Osteocyte (in vitro differentiated cells): ENCODE measurements at regions not wholly inside any gene's neighbourhood (a gene's known extent, or its start where the extent isn't known, plus 50 kb on each side); places are given as distances from the start of the nearest gene placed in this dataset.
"Not testable (repeated sequence)": the region's sequence is repeated elsewhere in the genome, so short reads cannot be mapped to it uniquely, and the experiment has no call there.

ENCODE experiments used
- DNase-seq: peaks from one replicate; pipeline ENCODE4 v3.0.0; 2021; ENCODE audit warnings: mixed read lengths; ENCODE audit not compliant: unreplicated experiment; ENCODE audit errors: extremely low spot score
- H3K27ac Mint-ChIP-seq: one replicate; pipeline ENCODE4 v1.8.0; 2021; ENCODE audit warnings: mild to moderate bottlenecking, mixed read lengths; ENCODE audit not compliant: unreplicated experiment
- H3K27me3 Mint-ChIP-seq: one replicate; pipeline ENCODE4 v1.8.0; 2021; ENCODE audit warnings: mixed read lengths; ENCODE audit not compliant: unreplicated experiment
- H3K36me3 Mint-ChIP-seq: one replicate; pipeline ENCODE4 v1.8.0; 2021; ENCODE audit warnings: mixed read lengths; ENCODE audit not compliant: unreplicated experiment
- H3K4me1 Mint-ChIP-seq: one replicate; pipeline ENCODE4 v1.8.0; 2021; ENCODE audit warnings: mixed read lengths; ENCODE audit not compliant: unreplicated experiment
- H3K4me3 Mint-ChIP-seq: one replicate; pipeline ENCODE4 v1.8.0; 2021; ENCODE audit warnings: mild to moderate bottlenecking, moderate library complexity, mixed read lengths; ENCODE audit not compliant: unreplicated experiment
- H3K9me3 Mint-ChIP-seq: one replicate; pipeline ENCODE4 v1.8.0; 2021; ENCODE audit warnings: mixed read lengths; ENCODE audit not compliant: unreplicated experiment
- TF ChIP-seq, protein P1 (sequence below): fragments of 200-600 bp; sonication (generic); IDR thresholded peaks from 2 replicates; pipeline ENCODE4 v1.5.0; 2021; ENCODE audit warnings: antibody characterized with exemption, mild to moderate bottlenecking, moderate library complexity

DNA sequence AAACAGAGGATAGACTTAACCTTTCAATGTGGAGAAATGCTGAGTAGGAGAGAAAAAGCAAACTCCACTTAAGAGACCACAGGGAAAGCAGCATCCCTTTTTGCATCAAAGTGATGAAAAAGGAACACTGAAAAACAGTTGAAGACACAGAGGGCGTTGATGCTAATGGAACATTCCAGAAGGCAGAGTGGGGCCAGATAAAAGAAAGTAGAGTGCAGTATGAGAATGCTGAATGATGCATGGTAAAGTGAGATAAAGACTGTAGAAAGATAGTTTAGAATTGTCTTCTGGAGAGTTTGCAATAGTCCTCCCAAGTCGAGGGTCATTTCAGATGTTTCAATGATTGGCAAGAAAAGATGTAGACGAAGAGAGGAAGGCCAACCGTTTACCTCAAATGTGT is 574.3 kb downstream of the PRR16 start:
- H3K27me3 Mint-ChIP-seq: peaks cover 24% of the 10 kb centered on the region

DNA sequence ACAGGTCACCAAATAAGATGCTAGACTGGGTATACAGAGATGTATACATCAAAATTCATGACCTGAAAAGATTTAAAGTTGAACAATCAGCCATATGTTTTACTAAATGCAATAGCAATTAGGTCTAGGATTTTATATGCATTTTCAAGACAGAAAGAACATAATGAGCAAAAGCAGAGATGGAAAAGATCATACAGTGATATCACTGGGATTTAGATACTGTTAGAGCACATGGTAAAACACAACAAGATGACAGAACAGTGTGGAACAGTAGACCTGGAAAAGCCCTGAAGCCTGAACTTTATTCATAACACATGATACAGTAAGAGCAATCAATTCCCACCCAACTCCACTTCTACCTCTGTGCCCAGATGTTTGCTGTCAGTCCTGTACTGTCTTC is 585.9 kb downstream of the PRR16 start:
- Mint-ChIP-seq H3K36me3 (no peaks in the 10 kb centered on the region), H3K27ac (no peak overlapping the region), H3K27me3 (peaks cover 26% of the 10 kb centered on the region), H3K9me3 (no peaks in the 10 kb centered on the region), H3K4me3 (no peak overlapping the region), H3K4me1 (no peaks in the 10 kb centered on the region)
- DNase-seq: no peak
- TF ChIP-seq, protein P1, sequence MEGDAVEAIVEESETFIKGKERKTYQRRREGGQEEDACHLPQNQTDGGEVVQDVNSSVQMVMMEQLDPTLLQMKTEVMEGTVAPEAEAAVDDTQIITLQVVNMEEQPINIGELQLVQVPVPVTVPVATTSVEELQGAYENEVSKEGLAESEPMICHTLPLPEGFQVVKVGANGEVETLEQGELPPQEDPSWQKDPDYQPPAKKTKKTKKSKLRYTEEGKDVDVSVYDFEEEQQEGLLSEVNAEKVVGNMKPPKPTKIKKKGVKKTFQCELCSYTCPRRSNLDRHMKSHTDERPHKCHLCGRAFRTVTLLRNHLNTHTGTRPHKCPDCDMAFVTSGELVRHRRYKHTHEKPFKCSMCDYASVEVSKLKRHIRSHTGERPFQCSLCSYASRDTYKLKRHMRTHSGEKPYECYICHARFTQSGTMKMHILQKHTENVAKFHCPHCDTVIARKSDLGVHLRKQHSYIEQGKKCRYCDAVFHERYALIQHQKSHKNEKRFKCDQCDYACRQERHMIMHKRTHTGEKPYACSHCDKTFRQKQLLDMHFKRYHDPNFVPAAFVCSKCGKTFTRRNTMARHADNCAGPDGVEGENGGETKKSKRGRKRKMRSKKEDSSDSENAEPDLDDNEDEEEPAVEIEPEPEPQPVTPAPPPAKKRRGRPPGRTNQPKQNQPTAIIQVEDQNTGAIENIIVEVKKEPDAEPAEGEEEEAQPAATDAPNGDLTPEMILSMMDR: no peak

More for the DNA sequence above, 574.3 kb downstream of the PRR16 start:
- Mint-ChIP-seq H3K9me3 (no peaks in the 10 kb centered on the region), H3K4me1 (peaks cover 2% of the 10 kb centered on the region), H3K36me3 (no peaks in the 10 kb centered on the region), H3K27ac (no peak overlapping the region), H3K4me3 (no peak overlapping the region)
- DNase-seq: no peak
- TF ChIP-seq, protein P1: no peak

GRCh38 chr5:121053055-121053985 is 589.2 kb downstream of the PRR16 start:
- H3K27me3 Mint-ChIP-seq: peaks cover 24% of the 10 kb centered on the region
- no peaks in the 10 kb centered on the region for H3K36me3 Mint-ChIP-seq
- H3K9me3 Mint-ChIP-seq: no peaks in the 10 kb centered on the region
- H3K4me3 Mint-ChIP-seq: no peak overlapping the region
- H3K4me1 Mint-ChIP-seq: no peaks in the 10 kb centered on the region
- TF ChIP-seq, protein P1: no peak
- no peak overlapping the region for H3K27ac Mint-ChIP-seq
- no peak for DNase-seq

GRCh38 chr5:121055586-121055985 is 591.5 kb downstream of the PRR16 start:
- Mint-ChIP-seq H3K9me3 (no peaks in the 10 kb centered on the region), H3K4me3 (no peak overlapping the region), H3K36me3 (no peaks in the 10 kb centered on the region), H3K4me1 (no peaks in the 10 kb centered on the region), H3K27me3 (peaks cover 20% of the 10 kb centered on the region), H3K27ac (no peak overlapping the region)
- DNase-seq: no peak
- TF ChIP-seq, protein P1: no peak

DNA sequence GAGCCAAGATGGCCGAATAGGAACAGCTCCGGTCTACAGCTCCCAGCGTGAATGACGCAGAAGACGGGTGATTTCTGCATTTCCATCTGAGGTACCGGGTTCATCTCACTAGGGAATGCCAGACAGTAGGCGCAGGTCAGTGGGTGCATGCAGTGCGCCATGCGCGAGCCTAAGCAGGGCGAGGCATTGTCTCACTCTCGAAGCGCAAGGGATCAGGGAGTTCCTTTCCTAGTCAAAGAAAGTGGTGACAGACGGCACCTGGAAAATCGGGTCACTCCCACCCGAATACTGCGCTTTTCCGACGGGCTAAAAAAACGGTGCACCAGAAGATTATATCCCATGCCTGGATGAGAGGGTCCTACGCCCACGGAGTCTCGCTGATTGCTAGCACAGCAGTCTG is 600.1 kb downstream of the PRR16 start:
- not testable (repeated sequence) for H3K4me3 Mint-ChIP-seq, H3K27me3 Mint-ChIP-seq, DNase-seq, H3K9me3 Mint-ChIP-seq, H3K4me1 Mint-ChIP-seq, H3K36me3 Mint-ChIP-seq, H3K27ac Mint-ChIP-seq
